Psoas muscle (tissue), 7 donors: ENCODE measurements at regions not wholly inside any gene's neighbourhood (a gene's known extent, or its start where the extent isn't known, plus 50 kb on each side); places are given as distances from the start of the nearest gene placed in this dataset.

Source experiments
- ATAC-seq, 4 donors: fragments of 200-7000 bp; cut with Tn5 transposase; one replicate each; pipeline ENCODE4 v1.9.1; 2020; ENCODE audit warnings: moderate library complexity in 3 of 4, mild to moderate bottlenecking in 2 of 4
- DNase-seq, 2 donors: peaks; one replicate each; pipeline ENCODE4 v3.0.0-alpha.2; 2020
- H3K27ac ChIP-seq: fragments of 200-600 bp; one replicate; pipeline ENCODE4 v1.8.0; 2022
- H3K27me3 ChIP-seq, 3 donors: fragments of 200-600 bp in 1 of 3; one replicate each; pipeline versions ENCODE4 v1.6.1 to v1.8.0; 2013 to 2022; ENCODE audit warnings: low read length in 2 of 3, mild to moderate bottlenecking in 2 of 3, moderate library complexity in 1 of 3; ENCODE audit not compliant: insufficient read depth in 3 of 3
- H3K36me3 ChIP-seq, 2 donors: fragments of 200-600 bp in 1 of 2; one replicate each; pipeline versions ENCODE4 v1.6.1 to v1.8.0; 2013 to 2022; ENCODE audit warnings: low read depth in 1 of 2, mild to moderate bottlenecking in 1 of 2, moderate library complexity in 1 of 2; ENCODE audit not compliant: insufficient read depth in 1 of 2
- H3K4me1 ChIP-seq: fragments of 200-600 bp; one replicate; pipeline ENCODE4 v1.8.0; 2022
- H3K4me3 ChIP-seq: fragments of 200-600 bp; one replicate; pipeline ENCODE4 v1.8.0; 2022; ENCODE audit warnings: mild to moderate bottlenecking
- H3K9me3 ChIP-seq: fragments of 200-600 bp; one replicate; pipeline ENCODE4 v1.8.0; 2022
- CTCF ChIP-seq: fragments of 200-600 bp; IDR thresholded peaks from one replicate; pipeline ENCODE4 v1.8.0; 2022; ENCODE audit warnings: antibody characterized with exemption
- WGBS, 3 donors: extraction: QIAGEN DNeasy Blood & Tissue Kit; methylation state at CpG; one replicate each; pipeline versions ENCODE4 v1.1.6 to v1.1.7; 2013; 5-methylcytosine and 5-hydroxymethylcytosine counted together
- intact Hi-C, 2 donors: fragments of 100-400 bp; cut with DNase I; formaldehyde crosslinking; loops; one replicate each; pipeline versions ENCODE4 v1.11.0 to v1.14.2; 2022
- donor health status: healthy with polysubstance abuse.
- donor health status: DM: no; HTN: no; CAD: no; lungs with moderate emphysema.
- donor health status: Bipolar disorder and iron deficiency.
- donor health status: healthy.
- donor health status: DM: yes; HTN: yes; CAD: no.
- donor health status: DM: no; HTN: no; CAD: no.
- donor health status: DM: yes; HTN: yes; CAD: no.

GRCh38 chr4:176579226-176579625 lies 213.5 kb downstream of the VEGFC start:
- no peak for DNase-seq
- no peaks in the 10 kb centered on the region for H3K9me3 ChIP-seq
- ATAC-seq, result no peak
- H3K36me3 ChIP-seq, result no peaks in the 10 kb centered on the region
- H3K4me3 ChIP-seq, result no peak overlapping the region
- TF ChIP-seq CTCF, result no peak
- WGBS, 3 donors, result 39 to 56% (median 42%) methylated on average over 6 of the region's 6 CpGs
- intact Hi-C loops, result no loop called here
- H3K4me1 ChIP-seq, result no peaks in the 10 kb centered on the region
- no peaks in the 10 kb centered on the region for H3K27me3 ChIP-seq
- no peak overlapping the region for H3K27ac ChIP-seq

- H3K27me3 ChIP-seq, result no peaks in the 10 kb centered on the region
- WGBS, 3 donors, result 91 to 93% (median 91%) methylated on average over 5 of the region's 5 CpGs
- no peak overlapping the region for H3K27ac ChIP-seq
- intact Hi-C loops, result no loop called here
- no peaks in the 10 kb centered on the region for H3K4me1 ChIP-seq
- H3K36me3 ChIP-seq, result no peaks in the 10 kb centered on the region
- no peaks in the 10 kb centered on the region for H3K9me3 ChIP-seq
- ATAC-seq, result no peak
- TF ChIP-seq CTCF, result no peak
- no peak for DNase-seq
- no peak overlapping the region for H3K4me3 ChIP-seq
Observed at GRCh38 chr4:176583278-176583677, 209.4 kb downstream of the VEGFC start.

- DNase-seq (no peak), ATAC-seq (no peak)
- H3K4me3 ChIP-seq, result no peak overlapping the region
- intact Hi-C loops, result no loop called here
- no peak for TF ChIP-seq CTCF
- H3K36me3 ChIP-seq, result no peaks in the 10 kb centered on the region
- no peaks in the 10 kb centered on the region for H3K4me1 ChIP-seq
- H3K9me3 ChIP-seq, result no peaks in the 10 kb centered on the region
- H3K27me3 ChIP-seq, result no peaks in the 10 kb centered on the region
- whole genome bisulfite sequencing, 3 donors, result 73 to 78% (median 74%) methylated on average over 7 of the region's 7 CpGs
- H3K27ac ChIP-seq, result no peak overlapping the region
Observed at GRCh38 chr4:176584031-176584606, 208.6 kb downstream of the VEGFC start.

GRCh38 chr4:176587920-176588319 lies 204.8 kb downstream of the VEGFC start:
- WGBS, 3 donors, result 57 to 68% (median 59%) methylated on average over 2 of the region's 2 CpGs
- Histone ChIP-seq H3K27me3 (no peaks in the 10 kb centered on the region), H3K9me3 (no peaks in the 10 kb centered on the region), H3K36me3 (no peaks in the 10 kb centered on the region), H3K27ac (no peak overlapping the region), H3K4me3 (no peak overlapping the region), H3K4me1 (no peaks in the 10 kb centered on the region)
- no peak for ATAC-seq
- TF ChIP-seq CTCF, result no peak
- DNase-seq, result no peak
- intact Hi-C loops, result no loop called here

GRCh38 chr4:176588436-176588835 lies 204.3 kb downstream of the VEGFC start:
- ATAC-seq, result no peak
- Histone ChIP-seq H3K27me3 (no peaks in the 10 kb centered on the region), H3K36me3 (no peaks in the 10 kb centered on the region), H3K27ac (no peak overlapping the region), H3K4me1 (no peaks in the 10 kb centered on the region), H3K9me3 (no peaks in the 10 kb centered on the region), H3K4me3 (no peak overlapping the region)
- intact Hi-C loops, result no loop called here
- TF ChIP-seq CTCF, result no peak
- 71 to 81% (median 79%) methylated on average over 3 of the region's 3 CpGs for WGBS, 3 donors
- no peak for DNase-seq
